Psoas muscle (tissue), 7 donors: ENCODE measurements at regions not wholly inside any gene's neighbourhood (a gene's known extent, or its start where the extent isn't known, plus 50 kb on each side); places are given as distances from the start of the nearest gene placed in this dataset.

Experiments
- ATAC-seq, 4 donors: fragments of 200-7000 bp; cut with Tn5 transposase; one replicate each; pipeline ENCODE4 v1.9.1; 2020; ENCODE audit warnings: moderate library complexity in 3 of 4, mild to moderate bottlenecking in 2 of 4
- DNase-seq, 2 donors: peaks; one replicate each; pipeline ENCODE4 v3.0.0-alpha.2; 2020
- H3K27ac ChIP-seq: fragments of 200-600 bp; one replicate; pipeline ENCODE4 v1.8.0; 2022
- H3K27me3 ChIP-seq, 3 donors: fragments of 200-600 bp in 1 of 3; one replicate each; pipeline versions ENCODE4 v1.6.1 to v1.8.0; 2013 to 2022; ENCODE audit warnings: low read length in 2 of 3, mild to moderate bottlenecking in 2 of 3, moderate library complexity in 1 of 3; ENCODE audit not compliant: insufficient read depth in 3 of 3
- H3K36me3 ChIP-seq, 2 donors: fragments of 200-600 bp in 1 of 2; one replicate each; pipeline versions ENCODE4 v1.6.1 to v1.8.0; 2013 to 2022; ENCODE audit warnings: low read depth in 1 of 2, mild to moderate bottlenecking in 1 of 2, moderate library complexity in 1 of 2; ENCODE audit not compliant: insufficient read depth in 1 of 2
- H3K4me1 ChIP-seq: fragments of 200-600 bp; one replicate; pipeline ENCODE4 v1.8.0; 2022
- H3K4me3 ChIP-seq: fragments of 200-600 bp; one replicate; pipeline ENCODE4 v1.8.0; 2022; ENCODE audit warnings: mild to moderate bottlenecking
- H3K9me3 ChIP-seq: fragments of 200-600 bp; one replicate; pipeline ENCODE4 v1.8.0; 2022
- CTCF ChIP-seq: fragments of 200-600 bp; IDR thresholded peaks from one replicate; pipeline ENCODE4 v1.8.0; 2022; ENCODE audit warnings: antibody characterized with exemption
- WGBS, 3 donors: extraction: QIAGEN DNeasy Blood & Tissue Kit; methylation state at CpG; one replicate each; pipeline versions ENCODE4 v1.1.6 to v1.1.7; 2013; 5-methylcytosine and 5-hydroxymethylcytosine counted together
- intact Hi-C, 2 donors: fragments of 100-400 bp; cut with DNase I; formaldehyde crosslinking; loops; one replicate each; pipeline versions ENCODE4 v1.11.0 to v1.14.2; 2022
- donor health status: healthy with polysubstance abuse.
- donor health status: DM: no; HTN: no; CAD: no; lungs with moderate emphysema.
- donor health status: Bipolar disorder and iron deficiency.
- donor health status: healthy.
- donor health status: DM: yes; HTN: yes; CAD: no.
- donor health status: DM: no; HTN: no; CAD: no.
- donor health status: DM: yes; HTN: yes; CAD: no.

DNA sequence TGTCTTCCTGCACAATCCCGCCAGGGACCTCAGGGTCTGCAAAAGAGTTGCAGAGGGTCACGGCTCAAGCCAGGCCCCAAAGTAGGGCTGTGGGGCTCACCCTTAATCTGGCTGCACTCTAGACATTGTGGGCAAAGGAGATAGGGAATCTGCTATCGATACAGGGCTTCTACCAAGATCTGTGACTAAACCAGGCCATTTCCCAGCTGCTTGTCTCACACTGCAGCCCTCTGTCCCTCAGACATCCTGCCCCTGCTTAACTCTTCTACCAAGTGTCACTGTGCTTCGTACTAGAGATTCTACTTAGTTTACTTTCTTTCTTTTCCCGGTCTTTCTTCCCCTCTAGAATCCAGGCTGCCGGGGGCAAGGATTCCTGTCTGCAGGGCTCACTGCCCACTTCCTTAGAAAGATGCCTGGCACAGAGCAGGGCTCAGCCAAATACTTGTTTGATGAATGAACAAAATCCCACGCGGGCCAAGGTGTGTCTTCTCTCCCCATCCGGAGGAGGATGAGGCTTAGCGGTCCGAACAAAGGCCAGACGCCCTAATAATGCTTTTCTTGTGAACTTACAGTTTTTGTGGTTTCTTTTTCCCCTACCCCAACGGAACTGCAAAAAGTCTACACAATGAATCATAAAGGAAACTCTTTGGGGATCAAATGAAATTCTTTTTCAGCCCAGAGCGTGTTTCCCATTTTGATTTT is 61.3 kb upstream of the ANO1 start:
- TF ChIP-seq CTCF, result no peak
- Histone ChIP-seq H3K27ac (no peak overlapping the region), H3K4me3 (no peak overlapping the region), H3K36me3 (no peaks in the 10 kb centered on the region), H3K9me3 (no peaks in the 10 kb centered on the region), H3K27me3 (peaks cover 0 to under 1% (median 0%) of the 10 kb centered on the region in 3 donors), H3K4me1 (no peaks in the 10 kb centered on the region)
- ATAC-seq (no peak), DNase-seq (no peak)
- intact Hi-C loops, result no loop called here
- 62 to 66% (median 64%) methylated on average over 14 of the region's 14 CpGs for WGBS, 3 donors

- WGBS, 3 donors, result 79 to 81% (median 79%) methylated on average over 6 of the region's 6 CpGs
- Histone ChIP-seq H3K4me3 (no peak overlapping the region), H3K9me3 (no peaks in the 10 kb centered on the region), H3K27ac (no peak overlapping the region), H3K36me3 (no peaks in the 10 kb centered on the region), H3K27me3 (no peaks in the 10 kb centered on the region), H3K4me1 (no peaks in the 10 kb centered on the region)
- no peak for DNase-seq
- no peak for ATAC-seq
- no peak for TF ChIP-seq CTCF
- intact Hi-C loops, result no loop called here
These were observed 59.3 kb upstream of the ANO1 start for GRCh38 chr11:70018816-70019215.

DNA sequence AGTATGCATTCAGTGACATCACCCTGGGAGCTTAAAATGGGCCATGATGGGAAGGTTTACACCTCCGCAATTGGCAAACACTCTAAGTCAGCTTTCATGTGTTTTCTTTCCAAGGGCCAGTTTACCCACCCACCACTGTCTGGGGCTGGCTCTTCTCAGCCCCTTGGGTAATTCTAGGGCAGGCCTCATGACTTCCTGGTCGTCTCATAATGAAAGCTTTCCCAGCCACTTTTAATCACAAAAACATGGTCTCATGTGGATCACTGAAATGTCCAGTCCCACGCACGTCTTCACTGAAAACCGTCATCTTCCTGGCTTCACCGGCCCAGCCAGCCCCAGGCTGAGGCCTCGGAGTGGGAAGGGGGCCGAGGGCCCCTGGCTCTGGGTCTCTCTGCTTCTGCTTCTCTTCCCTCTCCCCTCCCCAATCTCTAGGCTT is 58.5 kb upstream of the ANO1 start:
- no peak for TF ChIP-seq CTCF
- H3K36me3 ChIP-seq, result no peaks in the 10 kb centered on the region
- no peak overlapping the region for H3K27ac ChIP-seq
- no peak for DNase-seq
- no peaks in the 10 kb centered on the region for H3K27me3 ChIP-seq
- 60 to 69% (median 62%) methylated on average over 8 of the region's 8 CpGs for WGBS, 3 donors
- no peak overlapping the region for H3K4me3 ChIP-seq
- H3K9me3 ChIP-seq, result no peaks in the 10 kb centered on the region
- intact Hi-C loops, result no loop called here
- H3K4me1 ChIP-seq, result no peaks in the 10 kb centered on the region
- peak in 1 of 4 donors; percentile 23 for ATAC-seq

DNA sequence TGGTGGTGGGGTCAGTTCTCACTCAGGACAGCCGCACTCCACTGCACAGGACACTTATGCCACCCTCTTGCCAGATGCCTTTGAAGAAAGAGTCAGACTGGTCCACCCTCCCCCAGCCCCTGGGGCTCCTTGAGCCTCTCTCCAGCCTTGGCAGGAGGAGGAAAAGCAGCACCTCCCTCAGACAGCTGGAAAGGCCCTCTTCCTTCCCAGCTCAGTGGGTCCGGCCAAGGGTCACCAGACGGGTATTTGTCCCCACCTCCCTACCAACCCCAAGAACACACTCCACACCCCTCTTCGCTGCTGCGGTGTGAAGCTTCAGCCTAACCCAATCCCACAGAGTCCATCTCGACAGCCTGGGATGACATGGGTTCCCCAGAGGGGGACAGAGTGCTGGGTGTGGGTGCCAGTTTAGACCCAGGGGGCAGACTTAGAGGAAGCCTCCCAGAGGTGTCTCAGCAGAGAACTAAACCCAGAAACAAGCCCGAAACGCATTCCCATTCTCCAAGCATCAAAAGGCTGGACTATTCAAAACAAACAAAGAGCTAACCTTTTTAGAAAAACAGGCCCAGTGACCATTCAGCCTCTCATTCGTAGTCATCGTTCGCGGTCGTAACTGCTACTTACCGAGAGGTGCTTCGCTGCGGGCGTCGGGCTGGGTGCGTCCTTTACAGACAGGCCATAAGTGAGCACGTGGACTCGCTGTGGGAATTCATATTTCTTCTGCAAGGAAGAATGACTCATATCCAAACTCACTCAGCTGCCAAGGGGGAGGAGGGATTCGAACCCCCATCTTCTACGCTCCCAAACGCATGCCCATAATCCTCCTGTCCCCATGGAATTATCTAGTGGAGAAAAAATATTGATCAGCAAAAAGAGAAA is 57.5 kb upstream of the ANO1 start:
- Histone ChIP-seq H3K36me3 (no peaks in the 10 kb centered on the region), H3K27me3 (no peaks in the 10 kb centered on the region), H3K4me3 (no peak overlapping the region), H3K4me1 (no peaks in the 10 kb centered on the region), H3K27ac (no peak overlapping the region), H3K9me3 (no peaks in the 10 kb centered on the region)
- 72 to 75% (median 75%) methylated on average over 24 of the region's 24 CpGs for WGBS, 3 donors
- TF ChIP-seq CTCF, result no peak
- DNase-seq (no peak), ATAC-seq (no peak)
- intact Hi-C loops, result no loop called here
